ENCODE measurements at regions not wholly inside any gene's neighbourhood (a gene's known extent, or its start where the extent isn't known, plus 50 kb on each side); places are given as distances from the start of the nearest gene placed in this dataset.

GRCh38 chr3:99505200-99505599, 133.2 kb upstream of the COL8A1 start:
- Histone ChIP-seq H3K4me3 (replicated peaks in 1 of 4; ENCODE audit: control extremely low read depth in 1 of 4, insufficient read depth in 1 of 4, low read depth in 3 of 4, low read length in 4 of 4) (no peak overlapping the region), H4K20me1 (ENCODE audit: control insufficient read depth, extremely low read depth, insufficient read depth, low read length) (no peaks in the 10 kb centered on the region), H3K4me2 (ENCODE audit: extremely low read depth, insufficient read depth, low read length) (no peak overlapping the region), H3K9ac (ENCODE audit: insufficient read depth, low read length) (no peak overlapping the region), H3K27me3 (ENCODE audit: control insufficient read depth, insufficient read depth, low read length) (no peaks in the 10 kb centered on the region), H2AFZ (ENCODE audit: low read length) (no peak overlapping the region), H3K4me1 (ENCODE audit: control insufficient read depth, extremely low read depth, insufficient read depth, low read length) (peaks cover 18% of the 10 kb centered on the region), H3K27ac (ENCODE audit: insufficient read depth, low read length) (peak overlapping the region; percentile 55), H3K9me3 (ENCODE audit: control insufficient read depth, insufficient read depth, low read depth, low read length) (no peaks in the 10 kb centered on the region), H3K79me2 (ENCODE audit: control insufficient read depth, insufficient read depth, low read length) (no peaks in the 10 kb centered on the region), H3K36me3 (ENCODE audit: control insufficient read depth, insufficient read depth, low read length) (no peaks in the 10 kb centered on the region)
- no peak for DNase-seq (ENCODE audit: low read depth in 2 of 2)
- no peak for TF ChIP-seq CTCF (conservative IDR thresholded peaks at IDR 0.05 in 1 of 2, IDR thresholded peaks at IDR 0.05 in 1 of 2; ENCODE audit: low read depth in 1 of 2, low read length in 2 of 2)
- no peak for TF ChIP-seq EZH2 (IDR thresholded peaks at IDR 0.05; ENCODE audit: low read length, missing control alignments)

DNA sequence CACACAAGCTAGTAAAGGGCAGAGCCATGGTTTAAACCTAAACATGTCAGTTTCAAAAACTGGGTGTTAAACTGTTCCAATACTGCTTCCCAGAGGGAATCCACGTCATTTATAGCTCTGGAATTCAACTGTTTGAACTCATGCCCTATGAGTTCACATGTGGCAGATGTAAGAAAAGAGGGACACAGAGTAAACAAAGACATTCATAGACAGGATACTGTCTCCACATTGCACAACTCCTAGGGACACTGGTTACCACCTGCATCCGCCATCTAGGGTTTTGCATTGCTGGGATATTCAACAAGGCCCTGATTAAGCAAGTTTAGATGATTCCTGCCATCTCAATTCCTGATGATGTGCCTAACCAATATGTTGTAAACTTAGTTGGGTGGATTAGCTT, 134.1 kb upstream of the COL8A1 start:
- no peak overlapping the region for H3K4me3 ChIP-seq (replicated peaks in 1 of 4; ENCODE audit: control extremely low read depth in 1 of 4, insufficient read depth in 1 of 4, low read depth in 3 of 4, low read length in 4 of 4)
- TF ChIP-seq EZH2 (IDR thresholded peaks at IDR 0.05; ENCODE audit: low read length, missing control alignments) (no peak), CTCF (conservative IDR thresholded peaks at IDR 0.05 in 1 of 2, IDR thresholded peaks at IDR 0.05 in 1 of 2; ENCODE audit: low read depth in 1 of 2, low read length in 2 of 2) (no peak)
- no peaks in the 10 kb centered on the region for H4K20me1 ChIP-seq (ENCODE audit: control insufficient read depth, extremely low read depth, insufficient read depth, low read length)
- no peaks in the 10 kb centered on the region for H3K9me3 ChIP-seq (ENCODE audit: control insufficient read depth, insufficient read depth, low read depth, low read length)
- no peak overlapping the region for H3K4me2 ChIP-seq (ENCODE audit: extremely low read depth, insufficient read depth, low read length)
- H3K36me3 ChIP-seq (ENCODE audit: control insufficient read depth, insufficient read depth, low read length): no peaks in the 10 kb centered on the region
- no peak overlapping the region for H3K9ac ChIP-seq (ENCODE audit: insufficient read depth, low read length)
- H3K79me2 ChIP-seq (ENCODE audit: control insufficient read depth, insufficient read depth, low read length): no peaks in the 10 kb centered on the region
- H3K4me1 ChIP-seq (ENCODE audit: control insufficient read depth, extremely low read depth, insufficient read depth, low read length): peaks cover 17% of the 10 kb centered on the region
- peak; percentile 64 to 85 for DNase-seq (ENCODE audit: low read depth in 2 of 2)
- no peaks in the 10 kb centered on the region for H3K27me3 ChIP-seq (ENCODE audit: control insufficient read depth, insufficient read depth, low read length)
- H3K27ac ChIP-seq (ENCODE audit: insufficient read depth, low read length): peak overlapping the region; percentile 87
- H2AFZ ChIP-seq (ENCODE audit: low read length): no peak overlapping the region

DNA sequence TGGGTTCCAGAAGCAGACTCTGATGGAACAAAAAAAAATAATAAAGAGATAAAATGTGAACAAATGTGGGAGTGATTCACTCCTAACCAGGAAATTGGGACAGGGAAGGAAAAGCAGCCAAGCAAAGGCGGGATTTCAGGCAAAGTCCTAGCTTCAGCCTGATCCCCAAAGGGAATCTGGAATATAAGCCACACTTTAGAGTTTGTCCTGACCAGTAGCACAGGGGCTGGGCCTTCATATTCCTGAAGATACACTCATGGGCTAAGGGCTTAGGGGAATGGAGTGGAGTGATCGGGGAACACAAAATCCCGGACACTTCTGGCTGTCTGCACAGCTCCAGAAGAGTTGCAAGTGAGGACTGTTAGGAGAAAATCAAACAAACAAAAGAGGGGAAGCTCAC, 135.0 kb upstream of the COL8A1 start:
- Histone ChIP-seq H2AFZ (ENCODE audit: low read length) (peak overlapping the region; percentile 61), H3K9ac (ENCODE audit: insufficient read depth, low read length) (peak overlapping the region; percentile 4), H3K4me3 (replicated peaks in 1 of 4; ENCODE audit: control extremely low read depth in 1 of 4, insufficient read depth in 1 of 4, low read depth in 3 of 4, low read length in 4 of 4) (no peak overlapping the region), H3K4me1 (ENCODE audit: control insufficient read depth, extremely low read depth, insufficient read depth, low read length) (peaks cover 16% of the 10 kb centered on the region), H3K9me3 (ENCODE audit: control insufficient read depth, insufficient read depth, low read depth, low read length) (no peaks in the 10 kb centered on the region), H3K27me3 (ENCODE audit: control insufficient read depth, insufficient read depth, low read length) (no peaks in the 10 kb centered on the region), H3K27ac (ENCODE audit: insufficient read depth, low read length) (peak overlapping the region; percentile 87), H3K36me3 (ENCODE audit: control insufficient read depth, insufficient read depth, low read length) (no peaks in the 10 kb centered on the region), H3K79me2 (ENCODE audit: control insufficient read depth, insufficient read depth, low read length) (no peaks in the 10 kb centered on the region), H4K20me1 (ENCODE audit: control insufficient read depth, extremely low read depth, insufficient read depth, low read length) (no peaks in the 10 kb centered on the region), H3K4me2 (ENCODE audit: extremely low read depth, insufficient read depth, low read length) (peak overlapping the region; percentile 54)
- DNase-seq (ENCODE audit: low read depth in 2 of 2): peak; percentile 20 to 43
- TF ChIP-seq CTCF (conservative IDR thresholded peaks at IDR 0.05 in 1 of 2, IDR thresholded peaks at IDR 0.05 in 1 of 2; ENCODE audit: low read depth in 1 of 2, low read length in 2 of 2) (no peak), EZH2 (IDR thresholded peaks at IDR 0.05; ENCODE audit: low read length, missing control alignments) (no peak)
